Epithelial cell of esophagus (primary cell): ENCODE measurements at regions not wholly inside any gene's neighbourhood (a gene's known extent, or its start where the extent isn't known, plus 50 kb on each side); places are given as distances from the start of the nearest gene placed in this dataset.

ENCODE experiments used
- DNase-seq: peaks from one replicate; pipeline ENCODE4 v3.0.0; 2010; ENCODE audit warnings: low read depth
- H3K4me3 ChIP-seq: 2 replicates; pipeline ENCODE4 v1.5.1; 2011; ENCODE audit warnings: mild to moderate bottlenecking, low read length, control low read depth
- CTCF ChIP-seq: IDR thresholded peaks from 2 replicates; pipeline ENCODE4 v1.5.1; 2011; ENCODE audit warnings: low read depth, mild to moderate bottlenecking, low read length, control low read depth, inconsistent platforms; ENCODE audit not compliant: insufficient read depth; ENCODE audit errors: missing control alignments

GRCh38 chr2:7588295-7588694 lies 671.1 kb downstream of the RNF144A start:
- TF ChIP-seq CTCF = no peak
- no peak overlapping the region for H3K4me3 ChIP-seq
- peak; percentile 28 for DNase-seq

- DNase-seq = no peak
- TF ChIP-seq CTCF = no peak
- no peak overlapping the region for H3K4me3 ChIP-seq
Observed at GRCh38 chr2:7592618-7593140, 675.5 kb downstream of the RNF144A start.

- no peak for TF ChIP-seq CTCF
- H3K4me3 ChIP-seq = no peak overlapping the region
- no peak for DNase-seq
Observed at GRCh38 chr2:7593360-7593759, 676.1 kb downstream of the RNF144A start.

- H3K4me3 ChIP-seq = no peak overlapping the region
- no peak for TF ChIP-seq CTCF
- DNase-seq = no peak
Observed at GRCh38 chr2:7594211-7594610, 677.0 kb downstream of the RNF144A start.

GRCh38 chr2:7595206-7595605 lies 678.0 kb downstream of the RNF144A start:
- H3K4me3 ChIP-seq = no peak overlapping the region
- no peak for DNase-seq
- TF ChIP-seq CTCF = no peak

- DNase-seq = no peak
- no peak overlapping the region for H3K4me3 ChIP-seq
- no peak for TF ChIP-seq CTCF
Observed at GRCh38 chr2:7598402-7598801, 681.2 kb downstream of the RNF144A start.

- TF ChIP-seq CTCF = no peak
- DNase-seq = no peak
- H3K4me3 ChIP-seq = no peak overlapping the region
Observed at GRCh38 chr2:7599462-7600258, 682.4 kb downstream of the RNF144A start.
